Parathyroid adenoma (tissue), 2 donors: ENCODE measurements at regions not wholly inside any gene's neighbourhood (a gene's known extent, or its start where the extent isn't known, plus 50 kb on each side); places are given as distances from the start of the nearest gene placed in this dataset.
"Not testable (repeated sequence)": the region's sequence is repeated elsewhere in the genome, so short reads cannot be mapped to it uniquely, and the experiment has no call there.

Experiments
- H2AFZ ChIP-seq: fragments of 300-600 bp; sonication (generic); one replicate; pipeline ENCODE4 v1.7.0; 2017; ENCODE audit warnings: antibody characterized with exemption, mild to moderate bottlenecking
- H3K27ac ChIP-seq: fragments of 300-600 bp; sonication (generic); one replicate; pipeline ENCODE4 v1.7.0; 2017
- H3K27me3 ChIP-seq: fragments of 300-600 bp; sonication (generic); one replicate; pipeline ENCODE4 v1.7.0; 2017; ENCODE audit warnings: low read length; ENCODE audit not compliant: control insufficient read depth, insufficient read depth
- H3K36me3 ChIP-seq: fragments of 300-600 bp; sonication (generic); one replicate; pipeline ENCODE4 v1.7.0; 2017; ENCODE audit warnings: low read length; ENCODE audit not compliant: control insufficient read depth, insufficient read depth
- H3K4me1 ChIP-seq: fragments of 300-600 bp; sonication (generic); one replicate; pipeline ENCODE4 v1.7.0; 2017; ENCODE audit warnings: control low read depth
- H3K4me2 ChIP-seq: fragments of 300-600 bp; sonication (generic); one replicate; pipeline ENCODE4 v1.7.0; 2017; ENCODE audit warnings: low read length
- H3K4me3 ChIP-seq: fragments of 300-600 bp; sonication (generic); one replicate; pipeline ENCODE4 v1.7.0; 2017; ENCODE audit warnings: low read depth, low read length
- H3K79me2 ChIP-seq: fragments of 300-600 bp; sonication (generic); one replicate; pipeline ENCODE4 v1.7.0; 2017; ENCODE audit warnings: control low read depth
- H3K9ac ChIP-seq: fragments of 300-600 bp; sonication (generic); one replicate; pipeline ENCODE4 v1.7.0; 2017; ENCODE audit warnings: mild to moderate bottlenecking
- H3K9me3 ChIP-seq: fragments of 300-600 bp; sonication (generic); one replicate; pipeline ENCODE4 v1.7.0; 2017; ENCODE audit warnings: low read length; ENCODE audit not compliant: control insufficient read depth
- TF ChIP-seq, protein P1 (sequence below): fragments of 300-600 bp; sonication (generic); IDR thresholded peaks from one replicate; pipeline ENCODE4 v1.7.0; 2017; ENCODE audit warnings: antibody characterized with exemption, mild to moderate bottlenecking
- donor health status: primary hyperparathyroidism.

DNA sequence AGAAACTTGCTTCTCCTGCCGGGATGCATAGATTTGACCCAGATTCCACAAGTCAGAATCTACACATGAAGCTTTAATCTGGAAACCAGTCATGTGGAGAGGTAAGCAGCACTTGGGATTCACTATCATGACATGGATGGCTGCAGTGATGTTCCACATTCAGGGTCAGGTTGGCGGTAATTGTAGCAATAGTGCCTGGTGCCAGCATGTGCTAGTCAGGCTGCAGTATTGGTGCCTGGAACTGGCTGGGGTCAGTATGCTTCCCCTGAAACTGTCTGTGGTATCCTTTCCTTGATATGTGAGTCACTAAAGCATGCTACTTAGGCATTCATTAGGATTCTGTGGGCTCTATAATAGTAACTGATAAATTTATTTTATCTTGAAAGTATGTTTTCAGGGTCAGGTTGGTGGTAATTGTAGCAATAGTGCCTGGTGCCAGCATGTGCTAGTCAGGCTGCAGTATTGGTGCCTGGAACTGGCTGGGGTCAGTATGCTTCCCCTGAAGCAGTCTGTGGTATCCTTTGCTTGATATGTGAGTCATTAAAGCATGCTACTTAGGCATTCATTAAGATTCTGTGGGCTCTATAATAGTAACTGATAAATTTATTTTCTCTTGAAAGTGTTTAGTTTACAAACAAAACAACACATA, 1439.2 kb downstream of the ZPLD1 start:
- no peaks in the 10 kb centered on the region for H3K4me1 ChIP-seq
- TF ChIP-seq, protein P1, sequence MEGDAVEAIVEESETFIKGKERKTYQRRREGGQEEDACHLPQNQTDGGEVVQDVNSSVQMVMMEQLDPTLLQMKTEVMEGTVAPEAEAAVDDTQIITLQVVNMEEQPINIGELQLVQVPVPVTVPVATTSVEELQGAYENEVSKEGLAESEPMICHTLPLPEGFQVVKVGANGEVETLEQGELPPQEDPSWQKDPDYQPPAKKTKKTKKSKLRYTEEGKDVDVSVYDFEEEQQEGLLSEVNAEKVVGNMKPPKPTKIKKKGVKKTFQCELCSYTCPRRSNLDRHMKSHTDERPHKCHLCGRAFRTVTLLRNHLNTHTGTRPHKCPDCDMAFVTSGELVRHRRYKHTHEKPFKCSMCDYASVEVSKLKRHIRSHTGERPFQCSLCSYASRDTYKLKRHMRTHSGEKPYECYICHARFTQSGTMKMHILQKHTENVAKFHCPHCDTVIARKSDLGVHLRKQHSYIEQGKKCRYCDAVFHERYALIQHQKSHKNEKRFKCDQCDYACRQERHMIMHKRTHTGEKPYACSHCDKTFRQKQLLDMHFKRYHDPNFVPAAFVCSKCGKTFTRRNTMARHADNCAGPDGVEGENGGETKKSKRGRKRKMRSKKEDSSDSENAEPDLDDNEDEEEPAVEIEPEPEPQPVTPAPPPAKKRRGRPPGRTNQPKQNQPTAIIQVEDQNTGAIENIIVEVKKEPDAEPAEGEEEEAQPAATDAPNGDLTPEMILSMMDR, result no peak
- no peaks in the 10 kb centered on the region for H3K9me3 ChIP-seq
- H3K79me2 ChIP-seq, result no peaks in the 10 kb centered on the region
- H3K27ac ChIP-seq, result no peak overlapping the region
- H3K27me3 ChIP-seq, result no peaks in the 10 kb centered on the region
- H3K4me3 ChIP-seq, result no peak overlapping the region
- no peak overlapping the region for H2AFZ ChIP-seq
- no peak overlapping the region for H3K4me2 ChIP-seq
- no peak overlapping the region for H3K9ac ChIP-seq
- H3K36me3 ChIP-seq, result no peaks in the 10 kb centered on the region

DNA sequence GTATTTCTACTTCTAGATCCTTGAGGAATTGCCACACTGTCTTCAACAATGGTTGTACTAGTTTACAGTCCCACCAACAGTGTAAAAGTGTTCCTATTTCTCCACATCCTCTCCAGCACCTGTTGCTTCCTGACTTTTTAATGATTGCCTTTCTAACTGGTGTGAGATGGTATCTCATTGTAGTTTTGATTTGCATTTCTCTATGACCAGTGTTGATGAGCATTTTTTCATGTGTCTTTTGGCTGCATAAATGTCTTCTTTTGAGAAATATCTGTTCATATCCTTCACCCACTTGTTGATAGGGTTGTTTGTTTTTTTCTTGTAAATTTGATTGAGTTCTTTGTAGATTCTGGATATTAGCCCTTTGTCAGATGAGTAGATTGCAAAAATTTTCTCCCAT, 1447.0 kb downstream of the ZPLD1 start:
- H2AFZ ChIP-seq, H3K79me2 ChIP-seq, H3K27me3 ChIP-seq, H3K4me1 ChIP-seq, H3K27ac ChIP-seq, H3K9ac ChIP-seq, H3K4me3 ChIP-seq, H3K4me2 ChIP-seq, H3K36me3 ChIP-seq, H3K9me3 ChIP-seq: not testable (repeated sequence)

DNA sequence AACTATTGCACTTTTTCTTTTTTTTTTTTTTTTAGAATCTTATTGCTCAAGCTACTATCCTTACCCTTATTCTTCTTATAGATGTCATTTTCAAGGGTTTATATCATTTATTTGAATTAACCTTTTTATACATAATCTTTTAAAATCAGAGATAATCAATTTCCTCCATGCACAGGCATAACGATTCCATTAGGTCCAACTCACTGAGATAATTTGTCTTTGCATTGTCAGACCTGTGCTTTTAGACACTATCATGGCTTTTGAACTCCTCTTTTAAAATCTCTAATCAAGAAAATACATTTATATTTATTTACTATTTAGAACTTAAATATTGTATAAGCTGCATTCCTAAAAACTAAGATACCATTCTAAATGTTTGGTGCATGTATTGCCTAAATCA, 1454.9 kb downstream of the ZPLD1 start:
- Histone ChIP-seq H3K79me2 (no peaks in the 10 kb centered on the region), H3K9me3 (no peaks in the 10 kb centered on the region), H3K9ac (no peak overlapping the region), H2AFZ (no peak overlapping the region), H3K4me3 (no peak overlapping the region), H3K27ac (no peak overlapping the region), H3K27me3 (no peaks in the 10 kb centered on the region), H3K4me2 (no peak overlapping the region), H3K36me3 (no peaks in the 10 kb centered on the region), H3K4me1 (no peaks in the 10 kb centered on the region)
- TF ChIP-seq, protein P1, result no peak

DNA sequence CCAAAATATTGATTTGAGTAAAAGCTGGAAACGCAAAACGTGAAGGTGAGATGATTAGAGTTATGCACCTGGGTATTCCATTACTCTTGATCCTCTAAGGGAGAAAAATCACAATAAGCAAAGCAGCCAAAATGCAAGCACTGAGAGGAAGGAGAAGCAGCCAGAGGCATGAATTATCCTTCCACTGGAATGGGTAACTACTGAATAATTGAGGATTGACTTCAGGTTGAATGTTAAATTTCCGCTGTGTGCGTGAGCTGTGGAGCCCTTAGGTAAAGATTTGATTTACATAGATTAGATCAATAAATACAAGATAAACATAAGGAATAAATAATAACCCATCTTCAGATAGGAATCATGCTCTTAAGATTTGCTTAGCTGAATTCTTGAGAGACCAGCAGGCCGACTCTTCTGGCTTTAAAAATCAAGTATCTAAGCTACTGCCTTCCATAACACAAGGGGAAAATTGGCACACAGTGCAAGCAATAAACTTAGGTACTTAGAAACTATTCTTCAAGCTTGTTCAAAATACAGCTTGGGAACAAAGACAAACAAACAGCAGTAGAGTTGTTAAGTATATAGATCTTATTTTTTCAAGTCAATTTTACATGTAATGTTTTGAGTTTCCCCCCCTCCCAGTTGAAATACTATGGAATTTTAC, 1459.5 kb downstream of the ZPLD1 start:
- Histone ChIP-seq H3K27me3 (no peaks in the 10 kb centered on the region), H3K27ac (no peak overlapping the region), H3K9ac (no peak overlapping the region), H2AFZ (no peak overlapping the region), H3K4me3 (no peak overlapping the region), H3K36me3 (no peaks in the 10 kb centered on the region), H3K4me1 (no peaks in the 10 kb centered on the region), H3K79me2 (no peaks in the 10 kb centered on the region), H3K4me2 (no peak overlapping the region), H3K9me3 (no peaks in the 10 kb centered on the region)
- TF ChIP-seq, protein P1, result no peak

DNA sequence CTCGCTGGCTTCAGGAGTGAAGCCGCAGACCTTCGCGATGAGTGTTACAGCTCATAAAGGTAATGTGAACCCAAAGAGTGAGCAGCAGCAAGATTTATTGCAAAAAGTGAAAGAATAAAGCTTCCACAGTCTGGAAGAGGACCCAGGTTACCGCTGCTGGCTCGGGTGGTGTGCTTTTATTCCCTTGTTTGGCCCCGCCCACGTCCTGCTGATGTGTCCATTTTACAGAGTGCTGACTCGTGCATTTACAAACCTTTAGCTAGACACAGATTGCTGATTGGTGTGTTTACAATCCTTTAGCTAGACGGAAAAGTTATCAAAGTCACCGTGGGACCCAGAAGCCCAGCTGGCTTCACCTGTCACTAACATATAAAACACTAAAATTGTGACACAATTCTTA, 1464.5 kb downstream of the ZPLD1 start:
- TF ChIP-seq, protein P1, result no peak
- no peak overlapping the region for H2AFZ ChIP-seq
- no peak overlapping the region for H3K4me2 ChIP-seq
- H3K27me3 ChIP-seq, result no peaks in the 10 kb centered on the region
- no peaks in the 10 kb centered on the region for H3K79me2 ChIP-seq
- no peaks in the 10 kb centered on the region for H3K36me3 ChIP-seq
- H3K4me3 ChIP-seq, result no peak overlapping the region
- no peaks in the 10 kb centered on the region for H3K9me3 ChIP-seq
- H3K9ac ChIP-seq, result no peak overlapping the region
- H3K27ac ChIP-seq, result no peak overlapping the region
- H3K4me1 ChIP-seq, result no peaks in the 10 kb centered on the region
